Esophagus squamous epithelium (tissue), 5 donors: ENCODE measurements at regions not wholly inside any gene's neighbourhood (a gene's known extent, or its start where the extent isn't known, plus 50 kb on each side); places are given as distances from the start of the nearest gene placed in this dataset.

Source experiments
- DNase-seq: peaks from one replicate; lab custom pipeline; 2025; lab: John Stamatoyannopoulos, UW
- H3K27ac ChIP-seq, 4 donors: fragments of 200-600 bp; sonication (generic); one replicate each; pipeline ENCODE4 v1.5.1; 2016 to 2019; ENCODE audit warnings: mild to moderate bottlenecking in 1 of 4
- H3K27me3 ChIP-seq, 4 donors: fragments of 200-600 bp; sonication (generic); 1 replicate in 3 of 4; 2 replicates in 1 of 4; pipeline versions ENCODE4 v1.5.1 to v1.6.0; 2017 to 2021; ENCODE audit warnings: antibody characterized with exemption in 1 of 4
- H3K36me3 ChIP-seq, 3 donors: fragments of 200-600 bp; sonication (generic); one replicate each; pipeline ENCODE4 v1.5.1; 2016 to 2019
- H3K4me1 ChIP-seq, 3 donors: fragments of 200-600 bp; sonication (generic); one replicate each; pipeline ENCODE4 v1.5.1; 2017 to 2019
- H3K4me3 ChIP-seq, 4 donors: fragments of 200-600 bp; sonication (generic); 1 replicate in 3 of 4; 2 replicates in 1 of 4; pipeline ENCODE4 v1.5.1; 2016 to 2019; ENCODE audit warnings: mild to moderate bottlenecking in 2 of 4, moderate library complexity in 1 of 4
- H3K9me3 ChIP-seq, 3 donors: fragments of 200-600 bp; sonication (generic); one replicate each; pipeline ENCODE4 v1.5.1; 2016 to 2019
- POLR2A ChIP-seq, 4 donors: fragments of 450-650 bp; IDR thresholded peaks; one replicate each; pipeline ENCODE4 v1.6.1; 2017; ENCODE audit warnings: antibody characterized with exemption in 4 of 4, mild to moderate bottlenecking in 4 of 4, moderate library complexity in 3 of 4
- WGBS, 2 donors: methylation state at CpG; one replicate each; pipeline ENCODE4 v1.1.5; 2018; 5-methylcytosine and 5-hydroxymethylcytosine counted together
- intact Hi-C: fragments of 100-400 bp; cut with DNase I; formaldehyde crosslinking; loops from one replicate; pipeline ENCODE4 v1.15.0; 2022
- TF ChIP-seq, protein P1 (sequence below), 6 experiments: fragments of 450-650 bp in 4 of 6; fragments of 200-600 bp in 2 of 6; sonication (generic) in 2 of 6; IDR thresholded peaks; one replicate each; pipeline ENCODE4 v1.5.1; 2016 to 2019; ENCODE audit warnings: antibody characterized with exemption in 6 of 6, mild to moderate bottlenecking in 4 of 6, moderate library complexity in 4 of 6
- donor health status: DM: yes; HTN: yes; CAD: no.

DNA sequence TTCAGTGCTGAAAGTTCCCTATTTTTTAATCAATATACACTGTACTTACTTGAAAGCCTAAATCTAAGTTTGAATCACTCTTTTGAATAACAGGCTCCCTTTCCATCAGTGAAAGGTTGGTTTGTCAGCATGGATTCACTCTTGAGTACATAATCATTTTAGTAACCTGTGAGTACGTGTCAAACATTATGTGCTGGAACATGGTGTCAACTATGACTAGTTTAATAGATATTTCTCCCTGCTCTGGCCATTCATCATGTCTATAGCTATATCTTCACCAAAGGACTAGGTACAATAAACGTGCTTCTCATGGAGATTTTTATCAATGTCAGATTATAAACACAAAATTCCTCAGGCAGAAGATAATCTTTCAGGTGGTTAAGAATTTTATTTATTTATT lies 61.7 kb upstream of the MDFIC start:
- WGBS, 2 donors: 36 to 64% methylated on average over 2 of the region's 2 CpGs
- intact Hi-C loops: no loop called here
- H3K27ac ChIP-seq: no peak overlapping the region
- H3K27me3 ChIP-seq: no peaks in the 10 kb centered on the region
- no peaks in the 10 kb centered on the region for H3K36me3 ChIP-seq
- no peaks in the 10 kb centered on the region for H3K4me1 ChIP-seq
- DNase-seq: no peak
- no peak for TF ChIP-seq POLR2A (IDR thresholded peaks at IDR 0.05)
- TF ChIP-seq, protein P1, sequence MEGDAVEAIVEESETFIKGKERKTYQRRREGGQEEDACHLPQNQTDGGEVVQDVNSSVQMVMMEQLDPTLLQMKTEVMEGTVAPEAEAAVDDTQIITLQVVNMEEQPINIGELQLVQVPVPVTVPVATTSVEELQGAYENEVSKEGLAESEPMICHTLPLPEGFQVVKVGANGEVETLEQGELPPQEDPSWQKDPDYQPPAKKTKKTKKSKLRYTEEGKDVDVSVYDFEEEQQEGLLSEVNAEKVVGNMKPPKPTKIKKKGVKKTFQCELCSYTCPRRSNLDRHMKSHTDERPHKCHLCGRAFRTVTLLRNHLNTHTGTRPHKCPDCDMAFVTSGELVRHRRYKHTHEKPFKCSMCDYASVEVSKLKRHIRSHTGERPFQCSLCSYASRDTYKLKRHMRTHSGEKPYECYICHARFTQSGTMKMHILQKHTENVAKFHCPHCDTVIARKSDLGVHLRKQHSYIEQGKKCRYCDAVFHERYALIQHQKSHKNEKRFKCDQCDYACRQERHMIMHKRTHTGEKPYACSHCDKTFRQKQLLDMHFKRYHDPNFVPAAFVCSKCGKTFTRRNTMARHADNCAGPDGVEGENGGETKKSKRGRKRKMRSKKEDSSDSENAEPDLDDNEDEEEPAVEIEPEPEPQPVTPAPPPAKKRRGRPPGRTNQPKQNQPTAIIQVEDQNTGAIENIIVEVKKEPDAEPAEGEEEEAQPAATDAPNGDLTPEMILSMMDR (IDR thresholded peaks at IDR 0.05): no peak
- no peaks in the 10 kb centered on the region for H3K9me3 ChIP-seq
- H3K4me3 ChIP-seq: no peak overlapping the region

DNA sequence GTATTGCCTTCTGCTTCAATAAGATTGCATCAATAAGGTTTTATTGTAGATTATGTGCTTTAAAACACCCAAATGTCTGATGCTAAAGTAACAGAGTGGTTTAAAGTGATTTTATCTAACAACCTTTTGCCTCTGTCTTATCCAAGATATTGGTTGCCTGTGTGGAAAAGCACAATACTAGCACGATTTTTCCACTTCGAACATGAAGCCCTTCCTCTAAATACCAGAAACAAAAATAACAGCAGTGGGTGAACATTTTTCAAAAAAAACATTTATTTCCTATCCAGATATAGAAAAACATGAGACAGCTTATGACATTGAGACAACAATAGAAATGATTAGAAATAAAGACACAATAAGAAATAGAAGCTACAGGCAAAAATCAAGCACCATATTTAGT lies 59.5 kb upstream of the MDFIC start:
- H3K9me3 ChIP-seq: no peaks in the 10 kb centered on the region
- intact Hi-C loops: no loop called here
- WGBS, 2 donors: 65 to 67% methylated on average over 2 of the region's 2 CpGs

DNA sequence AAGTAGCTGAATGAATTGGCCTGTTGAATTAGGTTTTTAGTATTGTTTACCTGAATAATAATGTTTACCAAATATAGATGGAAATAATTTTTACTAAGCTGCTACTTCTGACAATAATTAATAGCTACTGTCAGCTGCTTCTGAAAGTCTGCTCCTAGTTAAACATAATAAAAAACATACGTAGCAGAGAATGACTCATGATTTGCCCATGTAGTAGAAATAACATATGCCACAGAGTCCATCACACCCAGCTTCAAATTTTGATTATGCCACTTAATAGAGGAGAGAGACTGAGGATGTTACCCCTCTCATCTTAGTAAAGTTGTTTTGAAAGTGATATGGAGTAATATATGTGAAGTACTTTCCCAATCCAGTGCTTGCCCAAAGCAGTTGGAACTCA lies 57.6 kb upstream of the MDFIC start:
- no peaks in the 10 kb centered on the region for H3K4me1 ChIP-seq
- H3K36me3 ChIP-seq: no peaks in the 10 kb centered on the region
- no peak overlapping the region for H3K27ac ChIP-seq
- no peak for DNase-seq
- H3K4me3 ChIP-seq: no peak overlapping the region
- 20 to 36% methylated on average over 1 of the region's 1 CpG for WGBS, 2 donors
- no peak for TF ChIP-seq POLR2A (IDR thresholded peaks at IDR 0.05)
- TF ChIP-seq, protein P1 (IDR thresholded peaks at IDR 0.05): no peak
- no peaks in the 10 kb centered on the region for H3K9me3 ChIP-seq
- intact Hi-C loops: no loop called here
- H3K27me3 ChIP-seq: no peaks in the 10 kb centered on the region

More for the DNA sequence above, 59.5 kb upstream of the MDFIC start:
- H3K36me3 ChIP-seq: no peaks in the 10 kb centered on the region
- H3K4me3 ChIP-seq: no peak overlapping the region
- H3K27ac ChIP-seq: no peak overlapping the region
- DNase-seq: no peak
- no peaks in the 10 kb centered on the region for H3K4me1 ChIP-seq
- TF ChIP-seq, protein P1 (IDR thresholded peaks at IDR 0.05): no peak
- no peak for TF ChIP-seq POLR2A (IDR thresholded peaks at IDR 0.05)
- H3K27me3 ChIP-seq: no peaks in the 10 kb centered on the region

DNA sequence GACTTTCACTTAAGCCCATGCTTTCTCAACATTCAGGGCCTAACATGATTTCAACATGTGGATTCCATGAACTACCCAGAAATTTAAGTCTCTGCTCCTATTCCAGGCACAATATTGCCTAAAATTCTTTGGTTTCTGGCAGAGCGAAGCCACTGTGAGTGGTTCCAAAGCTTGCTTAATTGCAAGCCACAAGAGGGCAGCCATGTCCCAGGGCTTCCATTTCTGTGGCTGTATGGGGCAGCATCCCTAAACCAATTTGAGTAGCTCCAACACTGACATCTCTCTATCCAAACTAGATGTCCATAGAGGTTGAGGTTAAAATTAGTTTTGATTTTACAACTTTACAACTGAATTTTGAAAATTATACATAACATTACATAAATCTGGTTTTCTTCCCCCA lies 56.3 kb upstream of the MDFIC start:
- Histone ChIP-seq H3K9me3 (no peaks in the 10 kb centered on the region), H3K27me3 (no peaks in the 10 kb centered on the region), H3K27ac (no peak overlapping the region), H3K4me1 (no peaks in the 10 kb centered on the region), H3K4me3 (no peak overlapping the region), H3K36me3 (no peaks in the 10 kb centered on the region)
- TF ChIP-seq, protein P1 (IDR thresholded peaks at IDR 0.05): peak; percentile 48 to 86 (median 66)
- no peak for TF ChIP-seq POLR2A (IDR thresholded peaks at IDR 0.05)
- no peak for DNase-seq
- intact Hi-C loops: no loop called here
- 67% methylated on average over 1 of the region's 1 CpG for WGBS, 2 donors
